ENCODE measurements at regions not wholly inside any gene's neighbourhood (a gene's known extent, or its start where the extent isn't known, plus 50 kb on each side); places are given as distances from the start of the nearest gene placed in this dataset.
A peak's percentile ranks its signal among the peaks of the same experiment; 100 is the strongest.

DNA sequence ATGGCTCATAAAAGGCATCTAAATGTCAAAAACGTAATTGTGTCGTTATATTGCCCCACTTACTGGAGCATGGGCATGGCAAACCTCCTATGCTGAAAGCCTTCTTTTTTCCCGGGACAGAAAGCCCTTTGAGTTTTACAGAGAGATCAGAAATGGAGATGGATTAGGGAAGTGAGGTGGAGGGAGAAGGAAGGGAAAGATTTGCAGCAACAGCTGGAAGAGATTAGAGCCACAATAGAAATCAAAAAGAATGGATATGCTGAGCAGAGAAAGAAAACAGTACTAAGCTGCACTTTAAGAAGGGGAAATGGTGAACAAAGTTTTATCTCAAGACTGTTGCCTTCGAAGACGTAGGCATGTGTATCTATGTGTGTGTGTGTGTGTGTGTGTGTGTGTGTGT is 97.2 kb upstream of the PCGF5 start:
- Mint-ChIP-seq H3K9me3 (ENCODE audit: unreplicated experiment) (no peaks in the 10 kb centered on the region), H3K27me3 (ENCODE audit: insufficient read depth, unreplicated experiment) (peaks cover 11% of the 10 kb centered on the region), H3K36me3 (ENCODE audit: insufficient read depth, unreplicated experiment) (no peaks in the 10 kb centered on the region), H3K4me3 (ENCODE audit: unreplicated experiment) (no peak overlapping the region), H3K27ac (ENCODE audit: low read depth, unreplicated experiment) (no peak overlapping the region), H3K4me1 (ENCODE audit: insufficient read depth, unreplicated experiment) (peaks cover 7% of the 10 kb centered on the region)
- BruUV-seq (replicated peaks), result no TSS peak
- ChIA-PET POLR2A (interaction anchor here (1.2 kb wide), 1 partner anchor 12 kb away, joined by 4 read pairs; no protein-coding TSS in a partner anchor), CTCF (interaction anchor here (0.6 to 1.1 kb wide), 2 partner anchors 10 to 34 kb away, joined by 3 to 5 read pairs; no protein-coding TSS in a partner anchor)
- intact Hi-C loops (cut with micrococcal nuclease), result no loop called here
- DNase-seq (ENCODE audit: unreplicated experiment), result no peak
- TF ChIP-seq, protein P1, sequence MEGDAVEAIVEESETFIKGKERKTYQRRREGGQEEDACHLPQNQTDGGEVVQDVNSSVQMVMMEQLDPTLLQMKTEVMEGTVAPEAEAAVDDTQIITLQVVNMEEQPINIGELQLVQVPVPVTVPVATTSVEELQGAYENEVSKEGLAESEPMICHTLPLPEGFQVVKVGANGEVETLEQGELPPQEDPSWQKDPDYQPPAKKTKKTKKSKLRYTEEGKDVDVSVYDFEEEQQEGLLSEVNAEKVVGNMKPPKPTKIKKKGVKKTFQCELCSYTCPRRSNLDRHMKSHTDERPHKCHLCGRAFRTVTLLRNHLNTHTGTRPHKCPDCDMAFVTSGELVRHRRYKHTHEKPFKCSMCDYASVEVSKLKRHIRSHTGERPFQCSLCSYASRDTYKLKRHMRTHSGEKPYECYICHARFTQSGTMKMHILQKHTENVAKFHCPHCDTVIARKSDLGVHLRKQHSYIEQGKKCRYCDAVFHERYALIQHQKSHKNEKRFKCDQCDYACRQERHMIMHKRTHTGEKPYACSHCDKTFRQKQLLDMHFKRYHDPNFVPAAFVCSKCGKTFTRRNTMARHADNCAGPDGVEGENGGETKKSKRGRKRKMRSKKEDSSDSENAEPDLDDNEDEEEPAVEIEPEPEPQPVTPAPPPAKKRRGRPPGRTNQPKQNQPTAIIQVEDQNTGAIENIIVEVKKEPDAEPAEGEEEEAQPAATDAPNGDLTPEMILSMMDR (IDR thresholded peaks at IDR 0.05; ENCODE audit: unreplicated experiment), result no peak

DNA sequence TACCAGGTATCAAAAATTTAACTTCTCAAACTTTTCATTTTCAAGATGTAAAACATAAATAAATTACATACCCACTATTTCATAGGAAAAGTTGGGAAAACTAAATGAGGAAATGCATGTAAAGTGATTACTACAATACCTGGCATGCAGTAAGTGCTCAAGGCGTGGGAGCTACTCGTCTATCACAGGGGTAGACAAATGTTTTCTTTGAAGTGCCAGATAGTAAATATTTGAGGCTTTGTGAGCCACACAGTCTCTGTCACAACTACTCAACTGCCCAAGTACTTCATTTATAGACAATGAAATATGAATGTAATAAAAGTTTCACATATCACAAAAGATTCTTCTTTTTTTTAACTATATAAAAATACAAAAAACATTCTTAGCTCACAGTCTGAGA is 96.4 kb upstream of the PCGF5 start:
- DNase-seq (ENCODE audit: unreplicated experiment), result no peak
- TF ChIP-seq, protein P1 (IDR thresholded peaks at IDR 0.05; ENCODE audit: unreplicated experiment), result no peak
- Mint-ChIP-seq H3K27me3 (ENCODE audit: insufficient read depth, unreplicated experiment) (peaks cover 11% of the 10 kb centered on the region), H3K9me3 (ENCODE audit: unreplicated experiment) (no peaks in the 10 kb centered on the region), H3K36me3 (ENCODE audit: insufficient read depth, unreplicated experiment) (no peaks in the 10 kb centered on the region), H3K27ac (ENCODE audit: low read depth, unreplicated experiment) (no peak overlapping the region), H3K4me1 (ENCODE audit: insufficient read depth, unreplicated experiment) (peaks cover 7% of the 10 kb centered on the region), H3K4me3 (ENCODE audit: unreplicated experiment) (no peak overlapping the region)
- ChIA-PET POLR2A (interaction anchor here (1.2 kb wide), 1 partner anchor 11 kb away, joined by 4 read pairs; no protein-coding TSS in a partner anchor), CTCF (interaction anchor here (1.1 kb wide), 1 partner anchor 126 kb away, joined by 3 read pairs; no protein-coding TSS in a partner anchor)
- no TSS peak for BruUV-seq (replicated peaks)
- intact Hi-C loops (cut with micrococcal nuclease), result no loop called here

DNA sequence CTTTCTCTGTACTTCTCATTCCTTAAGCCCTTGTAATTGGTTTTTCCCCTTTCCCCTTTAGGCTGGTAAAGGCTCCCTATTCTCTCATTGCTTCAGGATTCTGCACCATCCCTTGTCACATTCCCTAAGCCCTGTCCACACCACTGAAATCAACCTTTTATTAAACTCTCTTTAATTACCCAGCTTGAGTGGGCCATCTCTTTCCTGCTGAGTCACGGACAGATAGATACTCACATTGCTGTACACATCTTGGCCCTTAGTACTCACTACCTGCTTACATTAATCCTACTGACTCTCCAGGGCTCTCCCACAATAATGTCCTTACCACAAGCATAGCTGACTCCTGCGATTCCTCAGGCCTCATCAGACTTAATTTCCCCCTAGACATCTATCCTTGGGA is 94.0 kb upstream of the PCGF5 start:
- H3K9me3 Mint-ChIP-seq (ENCODE audit: unreplicated experiment), result no peaks in the 10 kb centered on the region
- H3K4me1 Mint-ChIP-seq (ENCODE audit: insufficient read depth, unreplicated experiment), result peaks cover 7% of the 10 kb centered on the region
- CTCF ChIA-PET, result interaction anchor here (0.6 to 0.9 kb wide), 2 partner anchors 11 to 246 kb away, joined by 5 to 6 read pairs; no protein-coding TSS in a partner anchor
- H3K36me3 Mint-ChIP-seq (ENCODE audit: insufficient read depth, unreplicated experiment), result no peaks in the 10 kb centered on the region
- intact Hi-C loops (cut with micrococcal nuclease), result no loop called here
- no TSS peak for BruUV-seq (replicated peaks)
- no peak for DNase-seq (ENCODE audit: unreplicated experiment)
- H3K27me3 Mint-ChIP-seq (ENCODE audit: insufficient read depth, unreplicated experiment), result peaks cover 11% of the 10 kb centered on the region
- POLR2A ChIA-PET, result no interaction called here
- no peak overlapping the region for H3K4me3 Mint-ChIP-seq (ENCODE audit: unreplicated experiment)
- H3K27ac Mint-ChIP-seq (ENCODE audit: low read depth, unreplicated experiment), result no peak overlapping the region
- TF ChIP-seq, protein P1 (IDR thresholded peaks at IDR 0.05; ENCODE audit: unreplicated experiment), result no peak

DNA sequence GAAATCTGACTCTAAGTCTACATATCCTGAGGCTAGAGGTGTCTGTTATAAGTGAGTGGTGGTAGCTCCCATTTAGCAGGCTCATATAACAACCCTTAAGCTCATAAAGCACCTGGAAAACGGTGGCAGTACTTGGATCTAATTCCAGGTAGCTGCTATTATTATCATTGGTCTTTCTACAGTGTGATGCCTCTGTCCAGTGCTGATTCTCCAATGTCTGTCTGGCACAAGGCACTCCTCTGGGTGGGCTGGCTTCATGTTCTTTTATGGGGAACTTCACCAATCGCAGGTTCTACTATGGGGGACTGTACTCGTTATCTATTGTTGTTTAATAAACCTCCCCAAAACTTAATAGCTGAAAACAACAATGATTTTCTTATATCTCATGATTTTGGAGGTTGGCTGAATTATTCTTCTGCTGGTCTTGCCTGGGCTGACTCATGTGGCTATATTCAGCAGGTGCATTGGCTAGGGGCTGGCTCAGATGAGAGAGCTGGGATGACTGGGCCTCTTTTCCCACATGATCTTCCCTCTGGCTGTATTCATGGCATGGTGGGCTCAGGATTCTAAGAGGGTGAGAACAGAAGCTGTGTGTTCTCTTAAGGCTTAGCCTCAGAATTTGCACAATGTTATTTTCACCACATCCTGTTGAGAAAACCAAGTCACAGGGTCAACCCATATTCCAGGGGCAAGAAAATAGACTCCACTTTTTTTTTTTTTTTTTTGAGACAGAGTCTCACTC is 93.0 kb upstream of the PCGF5 start:
- TF ChIP-seq, protein P1 (IDR thresholded peaks at IDR 0.05; ENCODE audit: unreplicated experiment), result no peak
- intact Hi-C loops (cut with micrococcal nuclease), result no loop called here

More for the DNA sequence above, 93.0 kb upstream of the PCGF5 start:
- Mint-ChIP-seq H3K9me3 (ENCODE audit: unreplicated experiment) (no peaks in the 10 kb centered on the region), H3K27ac (ENCODE audit: low read depth, unreplicated experiment) (no peak overlapping the region), H3K4me1 (ENCODE audit: insufficient read depth, unreplicated experiment) (peaks cover 7% of the 10 kb centered on the region), H3K36me3 (ENCODE audit: insufficient read depth, unreplicated experiment) (no peaks in the 10 kb centered on the region), H3K27me3 (ENCODE audit: insufficient read depth, unreplicated experiment) (peaks cover 7% of the 10 kb centered on the region), H3K4me3 (ENCODE audit: unreplicated experiment) (no peak overlapping the region)
- DNase-seq (ENCODE audit: unreplicated experiment), result peak; percentile 2
- ChIA-PET POLR2A (no interaction called here), CTCF (interaction anchor here (0.9 kb wide), 2 partner anchors 12 to 39 kb away, joined by 3 to 6 read pairs; no protein-coding TSS in a partner anchor)
- no TSS peak for BruUV-seq (replicated peaks)

Data from MCF 10A (cell line).